Activated CD8-positive, alpha-beta memory T cell treated with anti-CD3 and anti-CD28 coated beads, Interleukin-2, amount 10 ng/mL, durations not matched to agents 7 days and 5 days (primary cell): ENCODE measurements at regions not wholly inside any gene's neighbourhood (a gene's known extent, or its start where the extent isn't known, plus 50 kb on each side); places are given as distances from the start of the nearest gene placed in this dataset.

Source experiments
- ATAC-seq: fragments of 150-1000 bp; cut with Tn5 transposase; one replicate; pipeline ENCODE4 v1.10.0; 2021; ENCODE audit warnings: moderate library complexity
- CTCF ChIA-PET: fragments of 350-600 bp; sonication (Branson Sonifier 250); formaldehyde crosslinking; loops from one replicate; lab custom pipeline; 2021; ENCODE audit warnings: antibody characterized with exemption; lab: Charles Lee
- DNase-seq: peaks from one replicate; pipeline ENCODE4 v3.0.0-alpha.2; 2020
- H3K27ac Mint-ChIP-seq: one replicate; pipeline ENCODE4 v1.8.0; 2021; ENCODE audit warnings: mild to moderate bottlenecking, mixed read lengths
- H3K27me3 Mint-ChIP-seq: one replicate; pipeline ENCODE4 v1.8.0; 2021; ENCODE audit warnings: mixed read lengths
- H3K36me3 Mint-ChIP-seq: one replicate; pipeline ENCODE4 v1.8.0; 2021; ENCODE audit warnings: mild to moderate bottlenecking, mixed read lengths
- H3K4me1 Mint-ChIP-seq: one replicate; pipeline ENCODE4 v1.8.0; 2021; ENCODE audit warnings: mixed read lengths
- H3K4me3 Mint-ChIP-seq: one replicate; pipeline ENCODE4 v1.8.0; 2021; ENCODE audit warnings: mild to moderate bottlenecking, moderate library complexity, mixed read lengths
- H3K9me3 Mint-ChIP-seq: one replicate; pipeline ENCODE4 v1.8.0; 2022; ENCODE audit warnings: low read depth, mixed read lengths

- no peak overlapping the region for H3K4me3 Mint-ChIP-seq
- no peaks in the 10 kb centered on the region for H3K4me1 Mint-ChIP-seq
- H3K27me3 Mint-ChIP-seq = no peaks in the 10 kb centered on the region
- no peak overlapping the region for H3K27ac Mint-ChIP-seq
- H3K36me3 Mint-ChIP-seq = no peaks in the 10 kb centered on the region
- no peak for ATAC-seq
- CTCF ChIA-PET = no interaction called here
- DNase-seq = no peak
- H3K9me3 Mint-ChIP-seq = peaks cover 9% of the 10 kb centered on the region
These were observed 53.3 kb downstream of the BLID start for GRCh38 chr11:122062763-122063162.

GRCh38 chr11:122059565-122059964 lies 56.5 kb downstream of the BLID start:
- H3K27ac Mint-ChIP-seq = no peak overlapping the region
- no peaks in the 10 kb centered on the region for H3K36me3 Mint-ChIP-seq
- no peak overlapping the region for H3K4me3 Mint-ChIP-seq
- DNase-seq = no peak
- no peak for ATAC-seq
- no peaks in the 10 kb centered on the region for H3K27me3 Mint-ChIP-seq
- CTCF ChIA-PET = no interaction called here
- H3K9me3 Mint-ChIP-seq = peaks cover 9% of the 10 kb centered on the region
- no peaks in the 10 kb centered on the region for H3K4me1 Mint-ChIP-seq

- Mint-ChIP-seq H3K27ac (no peak overlapping the region), H3K4me1 (no peaks in the 10 kb centered on the region), H3K27me3 (no peaks in the 10 kb centered on the region), H3K4me3 (no peak overlapping the region), H3K9me3 (peaks cover 3% of the 10 kb centered on the region), H3K36me3 (no peaks in the 10 kb centered on the region)
- no peak for ATAC-seq
- CTCF ChIA-PET = no interaction called here
- no peak for DNase-seq
These were observed 65.9 kb downstream of the BLID start for GRCh38 chr11:122050021-122050690.

- Mint-ChIP-seq H3K4me1 (no peaks in the 10 kb centered on the region), H3K9me3 (peaks cover 3% of the 10 kb centered on the region), H3K4me3 (no peak overlapping the region), H3K27me3 (no peaks in the 10 kb centered on the region), H3K36me3 (no peaks in the 10 kb centered on the region), H3K27ac (no peak overlapping the region)
- ATAC-seq (no peak), DNase-seq (no peak)
- CTCF ChIA-PET = no interaction called here
These were observed 67.6 kb downstream of the BLID start for GRCh38 chr11:122048401-122048800.

- CTCF ChIA-PET = no interaction called here
- Mint-ChIP-seq H3K27ac (no peak overlapping the region), H3K36me3 (no peaks in the 10 kb centered on the region), H3K4me3 (no peak overlapping the region), H3K27me3 (no peaks in the 10 kb centered on the region), H3K4me1 (no peaks in the 10 kb centered on the region), H3K9me3 (peaks cover 3% of the 10 kb centered on the region)
- DNase-seq = no peak
- ATAC-seq = no peak
These were observed 69.2 kb downstream of the BLID start for GRCh38 chr11:122046846-122047245.

GRCh38 chr11:122046438-122046837 lies 69.6 kb downstream of the BLID start:
- H3K36me3 Mint-ChIP-seq = no peaks in the 10 kb centered on the region
- H3K4me3 Mint-ChIP-seq = no peak overlapping the region
- H3K27ac Mint-ChIP-seq = no peak overlapping the region
- CTCF ChIA-PET = no interaction called here
- ATAC-seq (no peak), DNase-seq (no peak)
- H3K4me1 Mint-ChIP-seq = no peaks in the 10 kb centered on the region
- H3K9me3 Mint-ChIP-seq = peaks cover 3% of the 10 kb centered on the region
- H3K27me3 Mint-ChIP-seq = no peaks in the 10 kb centered on the region

GRCh38 chr11:122045181-122045586 lies 70.8 kb downstream of the BLID start:
- no peaks in the 10 kb centered on the region for H3K27me3 Mint-ChIP-seq
- H3K27ac Mint-ChIP-seq = no peak overlapping the region
- ATAC-seq = no peak
- peaks cover 3% of the 10 kb centered on the region for H3K9me3 Mint-ChIP-seq
- no peak for DNase-seq
- no peaks in the 10 kb centered on the region for H3K36me3 Mint-ChIP-seq
- no peaks in the 10 kb centered on the region for H3K4me1 Mint-ChIP-seq
- CTCF ChIA-PET = no interaction called here
- no peak overlapping the region for H3K4me3 Mint-ChIP-seq

GRCh38 chr11:122044086-122044485 lies 71.9 kb downstream of the BLID start:
- H3K4me1 Mint-ChIP-seq = no peaks in the 10 kb centered on the region
- CTCF ChIA-PET = no interaction called here
- no peak overlapping the region for H3K4me3 Mint-ChIP-seq
- DNase-seq (no peak), ATAC-seq (no peak)
- H3K36me3 Mint-ChIP-seq = no peaks in the 10 kb centered on the region
- peaks cover 3% of the 10 kb centered on the region for H3K9me3 Mint-ChIP-seq
- no peak overlapping the region for H3K27ac Mint-ChIP-seq
- no peaks in the 10 kb centered on the region for H3K27me3 Mint-ChIP-seq

- H3K4me1 Mint-ChIP-seq = no peaks in the 10 kb centered on the region
- H3K9me3 Mint-ChIP-seq = peaks cover 3% of the 10 kb centered on the region
- CTCF ChIA-PET = no interaction called here
- ATAC-seq (no peak), DNase-seq (no peak)
- H3K27me3 Mint-ChIP-seq = no peaks in the 10 kb centered on the region
- no peaks in the 10 kb centered on the region for H3K36me3 Mint-ChIP-seq
- H3K27ac Mint-ChIP-seq = no peak overlapping the region
- H3K4me3 Mint-ChIP-seq = no peak overlapping the region
These were observed 73.0 kb downstream of the BLID start for GRCh38 chr11:122042981-122043380.

GRCh38 chr11:122040464-122040863 lies 75.6 kb downstream of the BLID start:
- H3K9me3 Mint-ChIP-seq = no peaks in the 10 kb centered on the region
- no peaks in the 10 kb centered on the region for H3K4me1 Mint-ChIP-seq
- no peak for DNase-seq
- H3K27me3 Mint-ChIP-seq = no peaks in the 10 kb centered on the region
- no peak for ATAC-seq
- CTCF ChIA-PET = no interaction called here
- H3K4me3 Mint-ChIP-seq = no peak overlapping the region
- no peaks in the 10 kb centered on the region for H3K36me3 Mint-ChIP-seq
- no peak overlapping the region for H3K27ac Mint-ChIP-seq

- Mint-ChIP-seq H3K4me1 (no peaks in the 10 kb centered on the region), H3K9me3 (peaks cover 3% of the 10 kb centered on the region), H3K4me3 (no peak overlapping the region), H3K27me3 (no peaks in the 10 kb centered on the region), H3K27ac (no peak overlapping the region), H3K36me3 (no peaks in the 10 kb centered on the region)
- CTCF ChIA-PET = no interaction called here
- no peak for DNase-seq
- no peak for ATAC-seq
These were observed 77.5 kb downstream of the BLID start for GRCh38 chr11:122038543-122038942.

GRCh38 chr11:122037911-122038310 lies 78.1 kb downstream of the BLID start:
- H3K27me3 Mint-ChIP-seq = no peaks in the 10 kb centered on the region
- no peak overlapping the region for H3K27ac Mint-ChIP-seq
- H3K4me3 Mint-ChIP-seq = no peak overlapping the region
- ATAC-seq (no peak), DNase-seq (no peak)
- peaks cover 3% of the 10 kb centered on the region for H3K9me3 Mint-ChIP-seq
- H3K4me1 Mint-ChIP-seq = no peaks in the 10 kb centered on the region
- no peaks in the 10 kb centered on the region for H3K36me3 Mint-ChIP-seq
- CTCF ChIA-PET = no interaction called here

- H3K27ac Mint-ChIP-seq = no peak overlapping the region
- no peaks in the 10 kb centered on the region for H3K4me1 Mint-ChIP-seq
- no peaks in the 10 kb centered on the region for H3K27me3 Mint-ChIP-seq
- DNase-seq (no peak), ATAC-seq (no peak)
- CTCF ChIA-PET = no interaction called here
- peaks cover 3% of the 10 kb centered on the region for H3K9me3 Mint-ChIP-seq
- no peaks in the 10 kb centered on the region for H3K36me3 Mint-ChIP-seq
- no peak overlapping the region for H3K4me3 Mint-ChIP-seq
These were observed 79.5 kb downstream of the BLID start for GRCh38 chr11:122036493-122036892.

- Mint-ChIP-seq H3K27me3 (no peaks in the 10 kb centered on the region), H3K4me1 (no peaks in the 10 kb centered on the region), H3K27ac (no peak overlapping the region), H3K36me3 (no peaks in the 10 kb centered on the region), H3K9me3 (peaks cover 3% of the 10 kb centered on the region), H3K4me3 (no peak overlapping the region)
- CTCF ChIA-PET = no interaction called here
- no peak for DNase-seq
- no peak for ATAC-seq
These were observed 80.0 kb downstream of the BLID start for GRCh38 chr11:122036018-122036417.

GRCh38 chr11:122033631-122034030 lies 82.4 kb downstream of the BLID start:
- ATAC-seq = no peak
- H3K27me3 Mint-ChIP-seq = no peaks in the 10 kb centered on the region

More at GRCh38 chr11:122033631-122034030, 82.4 kb downstream of the BLID start:
- DNase-seq = no peak
- Mint-ChIP-seq H3K9me3 (peaks cover 3% of the 10 kb centered on the region), H3K36me3 (no peaks in the 10 kb centered on the region), H3K4me3 (no peak overlapping the region), H3K27ac (no peak overlapping the region), H3K4me1 (no peaks in the 10 kb centered on the region)
- CTCF ChIA-PET = no interaction called here
